Fibroblast of pulmonary artery (primary cell): ENCODE measurements at regions not wholly inside any gene's neighbourhood (a gene's known extent, or its start where the extent isn't known, plus 50 kb on each side); places are given as distances from the start of the nearest gene placed in this dataset.

Experiments used
- DNase-seq: peaks from one replicate; pipeline ENCODE4 v3.0.0-alpha.2; 2010; ENCODE audit warnings: low read depth
- H3K4me3 ChIP-seq: replicated peaks from 2 replicates; pipeline ENCODE4 v1.5.1; 2011; ENCODE audit warnings: low read depth, mild to moderate bottlenecking, control low read depth, low read length, moderate library complexity
- CTCF ChIP-seq: IDR thresholded peaks from 2 replicates; pipeline ENCODE4 v1.5.1; 2011; ENCODE audit warnings: mild to moderate bottlenecking, control low read depth, low read length, inconsistent platforms; ENCODE audit errors: missing control alignments

- no peak for DNase-seq
- TF ChIP-seq CTCF: no peak
- no peak overlapping the region for H3K4me3 ChIP-seq
Measured at GRCh38 chr4:38585871-38586270, 78.1 kb upstream of the KLF3 start.

- no peak for TF ChIP-seq CTCF
- no peak for DNase-seq
- H3K4me3 ChIP-seq: no peak overlapping the region
Measured at GRCh38 chr4:38587106-38587505, 76.9 kb upstream of the KLF3 start.

GRCh38 chr4:38590046-38590445 is 74.0 kb upstream of the KLF3 start:
- no peak overlapping the region for H3K4me3 ChIP-seq
- TF ChIP-seq CTCF: no peak
- DNase-seq: no peak

GRCh38 chr4:38591617-38592337 is 72.2 kb upstream of the KLF3 start:
- no peak for TF ChIP-seq CTCF
- no peak for DNase-seq
- no peak overlapping the region for H3K4me3 ChIP-seq

GRCh38 chr4:38598489-38598888 is 65.5 kb upstream of the KLF3 start:
- no peak for TF ChIP-seq CTCF
- no peak for DNase-seq

GRCh38 chr4:38600575-38600974 is 63.4 kb upstream of the KLF3 start:
- DNase-seq: no peak
- no peak for TF ChIP-seq CTCF

More at GRCh38 chr4:38598489-38598888, 65.5 kb upstream of the KLF3 start:
- no peak overlapping the region for H3K4me3 ChIP-seq

More at GRCh38 chr4:38600575-38600974, 63.4 kb upstream of the KLF3 start:
- no peak overlapping the region for H3K4me3 ChIP-seq
